HEK293T (cell line): ENCODE measurements at regions not wholly inside any gene's neighbourhood (a gene's known extent, or its start where the extent isn't known, plus 50 kb on each side); places are given as distances from the start of the nearest gene placed in this dataset.

ENCODE experiments used
- BHLHE40 ChIP-seq: fragments of 450-650 bp; IDR thresholded peaks from 2 replicates; pipeline ENCODE4 v1.6.1; 2016; ENCODE audit warnings: mild to moderate bottlenecking, moderate library complexity, borderline replicate concordance
- HDGF ChIP-seq: fragments of 450-650 bp; IDR thresholded peaks from 2 replicates; pipeline ENCODE4 v1.6.1; 2017; ENCODE audit warnings: antibody characterized with exemption, borderline replicate concordance
- L3MBTL2 ChIP-seq: fragments of 450-650 bp; conservative IDR thresholded peaks from 2 replicates; pipeline ENCODE4 v1.6.1; 2016; ENCODE audit warnings: mild to moderate bottlenecking
- SP1 ChIP-seq: fragments of 450-650 bp; IDR thresholded peaks from 2 replicates; pipeline ENCODE4 v1.6.1; 2017
- TARDBP ChIP-seq: fragments of 450-650 bp; IDR thresholded peaks from 2 replicates; pipeline ENCODE4 v1.6.1; 2016

DNA sequence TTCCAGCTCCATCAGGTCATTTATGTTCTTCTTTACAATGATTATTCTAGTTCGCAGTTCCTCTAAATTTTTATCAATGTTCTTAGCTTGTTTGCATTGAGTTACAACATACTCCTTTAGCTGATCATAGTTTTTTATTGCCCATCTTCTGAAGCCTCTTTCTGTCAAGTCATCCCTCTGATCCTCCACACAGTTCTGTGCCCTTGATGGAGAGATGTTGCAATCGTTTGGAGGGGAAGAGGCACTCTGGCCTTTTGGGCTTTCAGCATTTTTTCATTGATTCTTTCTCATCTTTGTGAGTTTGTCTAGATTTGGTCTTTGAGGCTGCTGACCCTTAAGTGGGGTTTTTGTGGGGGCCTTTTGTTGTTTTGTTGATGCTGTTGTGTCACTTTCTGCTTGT lies 234.6 kb upstream of the CBLB start:
- no peak for TF ChIP-seq SP1
- no peak for TF ChIP-seq BHLHE40
- TF ChIP-seq L3MBTL2 = no peak
- TF ChIP-seq TARDBP = no peak
- no peak for TF ChIP-seq HDGF
